NCI-H1092 (cell line): ENCODE measurements at regions not wholly inside any gene's neighbourhood (a gene's known extent, or its start where the extent isn't known, plus 50 kb on each side); places are given as distances from the start of the nearest gene placed in this dataset.
A peak's percentile ranks its signal among the peaks of the same experiment; 100 is the strongest.

ENCODE experiments used
- DNase-seq: peaks from one replicate; lab custom pipeline; 2025; lab: John Stamatoyannopoulos, UW

DNA sequence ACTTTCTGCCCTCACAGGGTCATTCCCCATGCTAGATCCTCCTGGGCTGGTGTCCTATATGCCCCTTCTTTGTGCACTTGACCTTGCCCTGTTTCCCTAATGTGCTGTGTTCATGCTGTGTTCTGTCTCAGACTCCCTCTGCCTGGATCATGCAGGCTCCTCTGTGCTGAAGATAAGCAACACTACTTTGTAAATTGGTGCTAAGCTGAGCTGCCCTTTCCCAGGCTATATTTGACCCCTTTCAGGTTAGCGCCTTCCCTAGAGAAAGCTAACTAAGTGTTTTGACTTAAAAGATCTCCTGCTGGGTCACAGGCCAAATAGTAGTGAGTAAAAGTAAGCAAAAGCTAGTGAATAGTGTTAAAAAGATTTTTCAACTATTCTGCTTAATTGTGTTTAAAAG is 257.2 kb upstream of the RGPD4 start:
- DNase-seq: no peak

DNA sequence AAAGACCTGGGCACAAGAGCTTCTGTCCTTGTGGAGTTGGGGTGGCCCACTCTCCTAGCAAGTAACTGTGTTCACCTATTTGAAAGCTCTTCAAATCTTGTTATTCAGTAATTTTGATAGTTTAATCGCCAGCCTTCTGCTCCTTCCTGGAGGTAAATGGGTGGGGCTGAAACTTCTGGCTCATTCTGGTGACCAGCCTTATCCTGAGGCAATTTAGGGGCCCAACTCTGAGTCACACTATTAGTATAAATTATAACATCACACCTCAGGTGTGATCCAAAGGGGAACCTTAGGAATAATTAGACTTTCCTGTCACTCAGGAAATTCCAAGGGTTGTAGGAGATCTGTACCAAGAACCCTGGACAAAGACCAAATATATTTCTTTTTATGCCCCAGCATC is 255.8 kb upstream of the RGPD4 start:
- no peak for DNase-seq

- DNase-seq: peak; percentile 0
Observed at GRCh38 chr2:107572890-107573289, 253.8 kb upstream of the RGPD4 start.

- no peak for DNase-seq
Observed at GRCh38 chr2:107576991-107577390, 249.7 kb upstream of the RGPD4 start.

- DNase-seq: no peak
Observed at GRCh38 chr2:107582487-107582886, 244.2 kb upstream of the RGPD4 start.

- no peak for DNase-seq
Observed at GRCh38 chr2:107584577-107584976, 242.1 kb upstream of the RGPD4 start.

DNA sequence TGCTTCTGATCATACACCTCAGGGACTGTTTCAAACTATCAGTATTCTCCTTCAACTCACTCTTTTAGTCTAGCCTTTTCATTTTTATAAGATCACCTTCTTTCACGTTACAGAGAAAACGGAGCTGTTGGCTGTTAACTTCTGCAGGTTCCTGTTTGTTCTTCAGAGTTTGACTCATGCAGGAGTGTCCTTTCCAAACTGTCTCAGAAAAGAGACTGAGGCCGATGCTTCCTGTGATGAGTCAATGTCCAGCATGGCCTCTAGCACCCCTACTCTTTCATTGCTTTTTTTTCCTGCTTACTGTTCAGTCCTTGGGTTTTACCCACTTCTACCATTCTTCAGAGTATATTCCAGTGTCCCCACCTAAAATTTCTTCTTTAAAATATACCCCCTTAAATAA is 240.8 kb upstream of the RGPD4 start:
- DNase-seq: no peak

DNA sequence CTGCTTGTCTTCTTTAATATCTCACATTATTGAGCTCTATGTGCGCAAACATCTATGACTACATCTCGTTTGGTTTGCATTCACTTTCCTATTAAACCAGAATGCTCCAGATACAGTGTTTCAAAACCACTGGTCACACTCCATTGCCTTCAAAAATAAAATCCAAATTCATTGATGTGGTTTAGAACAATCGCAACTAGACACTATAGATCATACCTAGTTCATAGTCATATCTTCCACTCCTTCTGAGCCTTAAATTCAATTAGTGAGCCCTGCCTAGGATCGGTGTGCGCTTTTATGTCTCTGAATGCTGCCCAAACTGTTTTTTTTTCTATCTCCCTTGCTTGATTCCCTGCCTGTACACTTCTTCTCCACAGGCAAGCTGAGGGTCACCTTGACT is 238.5 kb upstream of the RGPD4 start:
- DNase-seq: no peak

DNA sequence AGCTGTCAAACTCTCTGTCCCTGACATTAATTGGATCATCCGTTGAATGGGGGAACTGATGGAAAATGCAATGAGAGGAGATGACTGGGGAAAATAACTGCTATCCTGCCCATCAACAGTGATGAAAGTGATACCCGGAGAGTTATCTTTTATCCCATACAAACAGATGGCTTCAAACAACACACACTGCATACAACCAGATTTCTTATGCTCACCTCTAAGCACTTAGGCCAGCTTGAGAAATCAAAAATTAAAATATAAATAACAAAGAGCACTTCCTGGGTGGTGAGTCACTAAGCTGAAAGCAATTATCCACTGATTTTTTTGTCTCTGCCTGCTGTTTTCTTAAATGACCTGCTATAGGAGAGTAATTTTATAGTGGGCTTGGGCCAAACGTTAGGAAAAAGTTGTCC is 237.6 kb upstream of the RGPD4 start:
- DNase-seq: peak; percentile 3

GRCh38 chr2:107591561-107592279 is 235.0 kb upstream of the RGPD4 start:
- no peak for DNase-seq

DNA sequence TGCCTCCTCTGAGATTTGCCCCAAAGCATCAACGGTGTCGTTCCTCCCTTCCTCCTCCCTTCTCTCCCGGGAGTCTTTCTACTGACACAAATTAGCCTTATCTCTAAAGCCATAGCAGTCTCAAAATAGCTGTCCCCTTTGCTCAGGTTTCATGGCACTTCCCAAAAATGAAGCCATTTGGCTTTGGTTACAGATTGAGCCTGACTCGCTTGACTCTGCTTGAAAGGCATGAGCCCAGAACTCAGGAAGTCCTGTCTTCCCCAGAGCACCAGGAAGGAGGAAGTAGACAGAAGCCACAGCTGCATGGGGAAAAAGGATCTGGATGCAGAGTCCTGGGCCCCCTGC is 234.4 kb upstream of the RGPD4 start:
- no peak for DNase-seq

DNA sequence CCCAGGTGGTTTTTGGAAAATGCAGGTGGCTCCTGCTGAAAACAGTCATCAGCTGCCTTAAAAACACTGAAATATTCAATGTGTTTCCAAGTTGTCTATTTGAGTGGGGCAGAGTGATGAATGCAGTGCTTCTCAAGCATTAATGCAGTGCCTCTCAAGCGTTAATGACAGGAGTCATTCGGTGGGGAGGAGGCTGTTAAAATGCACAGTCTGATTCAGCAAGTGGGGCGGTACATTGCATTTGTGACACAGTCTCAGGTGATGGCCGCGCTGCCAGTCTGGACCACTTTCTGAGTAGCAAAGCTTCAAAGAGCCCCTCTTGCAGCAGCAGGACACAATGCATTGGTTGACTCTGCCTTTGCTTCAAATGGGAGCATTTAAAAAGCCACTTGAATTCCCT is 231.4 kb upstream of the RGPD4 start:
- DNase-seq: no peak

GRCh38 chr2:107595749-107596148 is 230.9 kb upstream of the RGPD4 start:
- DNase-seq: no peak

DNA sequence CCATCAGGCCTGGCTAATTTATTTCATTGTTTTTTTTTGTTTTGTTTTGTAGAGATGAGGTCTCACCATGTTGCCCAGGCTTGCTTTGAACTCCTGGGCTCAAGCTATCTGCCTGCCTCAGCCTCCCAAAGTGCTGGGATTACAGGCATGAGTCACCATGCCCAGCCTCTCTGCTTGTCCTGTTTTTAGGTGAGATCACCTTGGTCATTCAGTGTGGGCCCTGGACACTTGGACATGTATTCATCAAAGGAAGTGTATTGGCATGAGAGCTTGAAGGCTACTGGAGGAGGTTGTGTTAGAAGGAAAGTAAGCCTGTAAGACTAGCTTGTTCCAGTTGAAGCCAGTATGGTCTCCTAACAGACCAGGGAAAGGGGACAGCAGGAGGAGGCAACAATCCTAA is 229.2 kb upstream of the RGPD4 start:
- no peak for DNase-seq

- DNase-seq: no peak
Observed at GRCh38 chr2:107602801-107603200, 223.9 kb upstream of the RGPD4 start.

DNA sequence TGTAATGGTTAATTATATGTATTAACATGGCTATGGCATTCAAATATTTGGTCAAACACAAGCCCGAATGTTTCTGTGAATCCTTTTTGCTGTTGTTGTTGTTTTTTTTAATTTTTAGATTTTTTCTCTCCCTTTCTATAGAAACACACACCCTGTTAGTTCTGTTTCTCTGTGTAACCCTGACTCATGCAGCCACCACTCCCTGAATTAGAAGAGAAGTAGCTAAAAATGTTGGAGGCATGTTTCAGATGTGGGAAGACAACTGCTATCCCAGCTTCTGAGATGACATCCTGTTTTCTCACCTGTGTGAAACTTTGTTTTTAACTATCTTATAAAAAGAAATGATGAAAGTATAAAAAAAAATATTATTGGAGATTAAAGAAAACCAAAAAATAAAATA is 219.6 kb upstream of the RGPD4 start:
- no peak for DNase-seq

DNA sequence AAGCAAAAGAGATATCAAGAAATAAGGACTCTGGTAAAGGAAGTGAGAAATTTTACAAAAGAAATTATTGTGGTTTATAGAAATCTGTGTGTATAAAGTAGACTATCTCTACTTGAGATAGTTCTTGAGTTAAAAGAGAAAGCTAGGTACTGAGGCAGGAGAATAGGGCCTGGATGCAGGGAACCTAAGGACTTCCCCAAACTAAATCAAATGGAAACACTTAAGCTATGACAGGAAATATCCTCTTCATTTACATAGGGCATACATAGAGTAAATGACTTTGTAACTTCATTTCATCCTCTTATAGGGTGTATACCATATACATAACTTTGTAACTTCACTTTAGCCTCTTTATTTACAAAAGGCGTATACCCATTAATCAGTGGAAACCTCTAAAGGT is 219.2 kb upstream of the RGPD4 start:
- DNase-seq: no peak

- DNase-seq: no peak
Observed at GRCh38 chr2:107615039-107615438, 211.7 kb upstream of the RGPD4 start.

DNA sequence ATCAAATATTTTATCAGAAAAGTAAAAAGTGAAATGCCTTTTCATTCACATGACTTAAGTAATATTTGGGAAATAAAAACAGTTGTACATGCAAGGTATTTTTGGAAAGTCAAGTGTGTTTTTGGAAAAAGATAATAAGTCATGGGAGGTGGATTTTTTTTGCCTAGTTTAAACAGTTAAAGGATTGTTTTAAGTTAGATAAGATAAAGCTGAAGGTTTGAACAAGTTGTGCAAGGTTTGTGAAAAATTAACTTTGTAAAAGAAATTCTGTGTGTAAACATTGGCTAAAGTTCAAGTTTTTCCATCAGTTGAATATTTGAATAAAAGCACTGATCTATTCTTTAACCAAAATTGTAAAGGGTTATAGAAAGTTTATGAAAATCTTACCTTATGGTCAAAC is 207.9 kb upstream of the RGPD4 start:
- no peak for DNase-seq

GRCh38 chr2:107621186-107622165 is 205.2 kb upstream of the RGPD4 start:
- DNase-seq: no peak

DNA sequence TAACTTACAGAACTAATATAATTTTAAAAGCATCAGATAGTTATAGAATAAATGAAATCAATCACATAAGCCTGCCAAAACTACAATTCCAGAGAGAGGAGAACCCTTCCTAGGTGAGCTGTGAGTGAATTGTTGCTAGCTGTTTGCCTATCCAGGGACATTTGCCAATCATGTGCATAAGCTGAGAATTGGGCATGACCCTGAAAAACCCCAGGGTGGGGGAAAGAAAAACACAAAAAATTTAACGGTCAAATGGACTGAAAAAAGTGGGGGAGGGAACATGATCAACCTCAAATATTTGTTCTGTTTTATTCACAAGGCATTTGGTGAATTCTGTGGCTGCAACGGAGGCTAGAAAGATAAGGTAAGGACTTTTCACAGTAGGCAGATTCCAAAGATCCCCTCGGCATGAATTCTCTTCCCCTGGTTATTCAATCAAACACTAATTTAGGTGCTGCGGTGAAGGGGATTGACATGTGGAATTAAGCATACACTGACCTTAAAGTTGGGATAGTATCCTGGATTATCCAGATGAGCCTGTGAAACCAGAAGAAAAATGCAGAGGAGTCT is 203.9 kb upstream of the RGPD4 start:
- no peak for DNase-seq

- DNase-seq: no peak
Observed at GRCh38 chr2:107625982-107626381, 200.7 kb upstream of the RGPD4 start.

DNA sequence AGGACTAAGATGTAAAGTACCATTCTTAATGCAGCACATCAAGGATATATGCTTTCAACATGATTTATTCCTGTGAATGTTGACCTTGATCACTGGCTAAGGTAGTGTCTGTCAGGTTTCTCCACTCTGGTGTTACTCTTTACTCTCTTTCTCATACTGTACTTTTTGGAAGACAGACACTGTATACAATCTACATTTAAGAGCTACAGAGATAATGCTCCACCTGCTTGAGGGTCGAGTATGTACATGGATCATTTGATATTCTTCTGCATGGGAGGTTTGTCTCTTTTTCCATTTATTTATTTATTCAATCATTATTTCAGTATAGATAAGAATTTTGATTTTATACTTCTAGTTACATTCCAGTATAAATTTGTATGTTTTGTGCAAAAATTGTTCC is 199.5 kb upstream of the RGPD4 start:
- no peak for DNase-seq
